Activated B cell treated with CpG ODN at 0.5 μM for 24 hours (primary cell): ENCODE measurements at regions not wholly inside any gene's neighbourhood (a gene's known extent, or its start where the extent isn't known, plus 50 kb on each side); places are given as distances from the start of the nearest gene placed in this dataset.

Source experiments
- ATAC-seq: fragments of 200-7000 bp; cut with Tn5 transposase; one replicate; pipeline ENCODE4 v1.10.0; 2021; ENCODE audit warnings: low read depth, mild to moderate bottlenecking, moderate library complexity
- CTCF ChIA-PET: fragments of 350-600 bp; sonication (Branson Sonifier 250); formaldehyde crosslinking; loops from one replicate; lab custom pipeline; 2021; ENCODE audit warnings: antibody characterized with exemption; lab: Charles Lee
- POLR2A ChIA-PET: fragments of 350-600 bp; sonication (Branson Sonifier 250); formaldehyde crosslinking; loops from one replicate; lab custom pipeline; 2021; ENCODE audit warnings: antibody characterized with exemption; lab: Charles Lee
- DNase-seq: peaks from one replicate; pipeline ENCODE4 v3.0.0; 2022
- H3K27ac Mint-ChIP-seq: one replicate; pipeline ENCODE4 v1.8.0; 2020; ENCODE audit warnings: mixed read lengths
- H3K27me3 Mint-ChIP-seq: one replicate; pipeline ENCODE4 v1.8.0; 2021; ENCODE audit warnings: mixed read lengths
- H3K36me3 Mint-ChIP-seq: one replicate; pipeline ENCODE4 v1.8.0; 2021; ENCODE audit warnings: low read depth, mixed read lengths
- H3K4me1 Mint-ChIP-seq: one replicate; pipeline ENCODE4 v1.8.0; 2021; ENCODE audit warnings: mixed read lengths
- H3K4me3 Mint-ChIP-seq: one replicate; pipeline ENCODE4 v1.8.0; 2020; ENCODE audit warnings: mild to moderate bottlenecking, mixed read lengths
- H3K9me3 Mint-ChIP-seq: one replicate; pipeline ENCODE4 v1.8.0; 2020; ENCODE audit warnings: mixed read lengths
- intact Hi-C: fragments of 100-400 bp; cut with micrococcal nuclease; formaldehyde crosslinking; loops from one replicate; pipeline ENCODE4 v1.15.1; 2024
- TF ChIP-seq, protein P1 (sequence below): fragments of 200-600 bp; IDR thresholded peaks from one replicate; pipeline ENCODE4 v1.8.0; 2022; ENCODE audit warnings: antibody characterized with exemption, mild to moderate bottlenecking

DNA sequence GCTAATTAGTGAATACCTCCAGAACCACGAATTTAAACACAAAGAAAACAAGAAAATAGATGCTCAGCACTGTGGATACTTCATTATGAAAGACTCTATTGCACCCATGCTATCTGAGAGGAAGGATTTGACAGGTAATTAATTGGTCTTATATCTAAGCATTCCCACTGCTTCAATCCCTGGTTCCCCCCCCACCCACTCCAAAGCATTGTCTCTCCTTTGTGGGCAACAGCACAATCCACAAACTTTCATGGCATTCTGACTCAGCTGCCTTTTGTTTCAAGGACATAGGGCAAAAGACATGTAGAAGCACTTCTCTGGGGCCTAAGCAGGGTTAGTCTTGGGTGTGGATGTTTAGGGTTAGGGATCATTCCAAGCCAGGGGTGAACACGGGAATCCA is 551.4 kb downstream of the BUD13 start:
- intact Hi-C loops: no loop called here
- Mint-ChIP-seq H3K27ac (no peak overlapping the region), H3K27me3 (no peaks in the 10 kb centered on the region), H3K9me3 (peaks cover 1% of the 10 kb centered on the region), H3K4me3 (no peak overlapping the region), H3K4me1 (no peaks in the 10 kb centered on the region), H3K36me3 (no peaks in the 10 kb centered on the region)
- POLR2A ChIA-PET: no interaction called here
- TF ChIP-seq, protein P1, sequence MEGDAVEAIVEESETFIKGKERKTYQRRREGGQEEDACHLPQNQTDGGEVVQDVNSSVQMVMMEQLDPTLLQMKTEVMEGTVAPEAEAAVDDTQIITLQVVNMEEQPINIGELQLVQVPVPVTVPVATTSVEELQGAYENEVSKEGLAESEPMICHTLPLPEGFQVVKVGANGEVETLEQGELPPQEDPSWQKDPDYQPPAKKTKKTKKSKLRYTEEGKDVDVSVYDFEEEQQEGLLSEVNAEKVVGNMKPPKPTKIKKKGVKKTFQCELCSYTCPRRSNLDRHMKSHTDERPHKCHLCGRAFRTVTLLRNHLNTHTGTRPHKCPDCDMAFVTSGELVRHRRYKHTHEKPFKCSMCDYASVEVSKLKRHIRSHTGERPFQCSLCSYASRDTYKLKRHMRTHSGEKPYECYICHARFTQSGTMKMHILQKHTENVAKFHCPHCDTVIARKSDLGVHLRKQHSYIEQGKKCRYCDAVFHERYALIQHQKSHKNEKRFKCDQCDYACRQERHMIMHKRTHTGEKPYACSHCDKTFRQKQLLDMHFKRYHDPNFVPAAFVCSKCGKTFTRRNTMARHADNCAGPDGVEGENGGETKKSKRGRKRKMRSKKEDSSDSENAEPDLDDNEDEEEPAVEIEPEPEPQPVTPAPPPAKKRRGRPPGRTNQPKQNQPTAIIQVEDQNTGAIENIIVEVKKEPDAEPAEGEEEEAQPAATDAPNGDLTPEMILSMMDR: no peak
- CTCF ChIA-PET: no interaction called here
- no peak for DNase-seq
- ATAC-seq: no peak

DNA sequence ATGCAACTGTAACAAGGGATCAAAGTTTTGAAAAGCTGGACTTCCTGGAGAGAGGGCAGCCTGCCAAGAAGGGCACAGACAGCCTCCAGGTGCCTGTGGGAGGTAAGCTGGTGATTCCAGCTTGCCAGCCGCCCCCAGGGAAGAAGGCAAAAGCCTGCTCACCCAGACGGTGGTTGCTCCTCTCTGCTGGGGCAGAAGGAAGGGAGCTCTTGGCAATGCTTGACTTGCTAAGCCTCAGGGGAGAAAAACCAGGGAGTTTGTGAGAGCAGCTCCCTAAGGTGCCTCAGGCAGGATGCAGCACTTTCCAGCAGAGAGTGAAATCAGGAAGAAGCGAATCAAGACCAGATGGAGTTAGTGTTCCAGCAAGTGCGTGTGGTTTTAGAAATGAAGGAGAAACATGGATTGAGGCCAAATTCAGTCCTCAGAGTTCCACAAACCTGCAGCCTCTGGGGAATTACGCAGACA is 553.6 kb downstream of the BUD13 start:
- H3K4me1 Mint-ChIP-seq: no peaks in the 10 kb centered on the region
- no peak overlapping the region for H3K27ac Mint-ChIP-seq
- peaks cover 1% of the 10 kb centered on the region for H3K9me3 Mint-ChIP-seq
- intact Hi-C loops: no loop called here
- H3K36me3 Mint-ChIP-seq: no peaks in the 10 kb centered on the region
- no peak for DNase-seq
- CTCF ChIA-PET: no interaction called here
- no peak overlapping the region for H3K4me3 Mint-ChIP-seq
- POLR2A ChIA-PET: no interaction called here
- H3K27me3 Mint-ChIP-seq: no peaks in the 10 kb centered on the region
- ATAC-seq: no peak
- TF ChIP-seq, protein P1: no peak

DNA sequence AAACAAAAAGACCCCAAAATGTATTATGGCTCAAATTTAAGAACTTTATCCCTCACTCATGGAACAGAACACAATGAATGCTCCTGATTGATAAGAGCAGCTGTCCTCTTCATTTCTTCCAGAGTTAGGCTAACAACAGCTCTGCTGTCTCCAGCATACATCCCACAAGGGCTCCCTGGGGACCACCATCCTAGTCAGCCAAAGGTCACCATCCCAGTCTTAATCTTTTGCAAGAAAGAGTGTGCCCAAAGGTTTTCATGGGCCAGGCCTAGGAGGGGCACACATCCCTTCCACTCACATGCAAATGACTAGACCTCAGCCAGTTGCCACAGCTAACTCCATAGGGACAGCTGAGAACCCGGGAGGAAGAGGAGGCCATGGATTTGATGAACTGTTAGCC is 555.3 kb downstream of the BUD13 start:
- Mint-ChIP-seq H3K4me3 (no peak overlapping the region), H3K4me1 (no peaks in the 10 kb centered on the region), H3K9me3 (peaks cover 1% of the 10 kb centered on the region), H3K27me3 (no peaks in the 10 kb centered on the region), H3K27ac (no peak overlapping the region), H3K36me3 (no peaks in the 10 kb centered on the region)
- ATAC-seq (no peak), DNase-seq (no peak)
- CTCF ChIA-PET: interaction anchor here (1.5 kb wide), 1 partner anchor 474 kb away, joined by 6 read pairs; no protein-coding TSS in a partner anchor
- TF ChIP-seq, protein P1: no peak
- intact Hi-C loops: no loop called here
- POLR2A ChIA-PET: no interaction called here

DNA sequence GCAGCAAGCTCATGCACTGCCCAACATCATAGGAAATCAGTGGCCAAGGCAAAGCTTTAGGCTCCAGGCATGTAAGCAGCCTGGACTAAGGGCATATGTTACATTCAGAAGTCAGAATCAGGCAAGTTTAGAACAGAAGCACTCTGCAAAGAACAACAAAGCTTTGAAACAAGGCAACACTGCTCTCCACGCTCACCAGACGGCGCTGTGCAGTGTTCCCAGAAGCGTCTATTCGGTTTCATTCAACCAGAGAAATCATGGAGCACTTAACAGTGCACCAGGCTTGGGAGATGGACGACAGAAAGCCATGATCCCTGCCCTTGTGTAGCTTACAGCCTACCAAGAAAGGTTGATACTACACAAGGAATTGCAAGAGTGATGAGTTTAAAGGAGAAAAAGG is 555.8 kb downstream of the BUD13 start:
- ATAC-seq: no peak
- CTCF ChIA-PET: interaction anchor here (1.5 kb wide), 1 partner anchor 474 kb away, joined by 6 read pairs; no protein-coding TSS in a partner anchor

DNA sequence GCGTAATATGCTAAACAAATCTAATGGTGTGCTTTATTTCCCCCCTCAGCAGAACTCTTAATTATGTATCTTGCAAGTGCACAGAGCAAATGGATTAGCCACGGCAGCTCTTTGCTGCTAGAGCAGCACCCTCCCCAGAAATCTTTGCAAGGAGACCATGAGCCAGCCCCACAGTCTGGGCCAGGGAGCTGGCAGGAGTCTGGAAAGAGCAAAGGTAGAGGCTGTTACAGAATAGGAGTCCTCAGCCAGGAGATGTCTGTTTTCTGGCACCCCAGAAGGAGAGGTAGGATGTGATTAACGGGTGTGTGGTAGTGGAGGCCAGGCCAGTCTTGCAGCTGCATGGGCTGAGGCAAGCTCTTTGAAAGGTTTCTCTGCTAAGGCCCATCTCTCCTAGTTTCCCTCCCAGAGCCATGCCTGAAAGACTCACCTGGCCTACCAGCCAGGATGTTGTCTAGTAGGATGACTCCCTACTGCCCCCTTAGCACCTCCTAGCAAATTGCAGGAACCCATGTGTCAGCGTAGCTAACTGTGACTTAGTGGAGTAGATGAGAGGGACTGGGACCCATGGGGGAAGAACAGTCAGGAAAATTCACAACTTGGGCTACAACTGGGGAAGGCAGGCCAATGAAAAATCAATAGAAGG is 557.2 kb downstream of the BUD13 start:
- DNase-seq (no peak), ATAC-seq (no peak)
- H3K27ac Mint-ChIP-seq: no peak overlapping the region
- no peaks in the 10 kb centered on the region for H3K4me1 Mint-ChIP-seq
- H3K9me3 Mint-ChIP-seq: peaks cover 1% of the 10 kb centered on the region
- H3K4me3 Mint-ChIP-seq: no peak overlapping the region
- intact Hi-C loops: no loop called here
- POLR2A ChIA-PET: no interaction called here
- no peaks in the 10 kb centered on the region for H3K27me3 Mint-ChIP-seq
- no peaks in the 10 kb centered on the region for H3K36me3 Mint-ChIP-seq
- TF ChIP-seq, protein P1: no peak
- CTCF ChIA-PET: no interaction called here

More for the DNA sequence above, 555.8 kb downstream of the BUD13 start:
- Mint-ChIP-seq H3K27ac (no peak overlapping the region), H3K4me3 (no peak overlapping the region), H3K36me3 (no peaks in the 10 kb centered on the region), H3K4me1 (no peaks in the 10 kb centered on the region), H3K9me3 (peaks cover 1% of the 10 kb centered on the region), H3K27me3 (no peaks in the 10 kb centered on the region)
- TF ChIP-seq, protein P1: no peak
- no peak for DNase-seq
- intact Hi-C loops: no loop called here
- POLR2A ChIA-PET: no interaction called here
